HUES64 (cell line): ENCODE measurements at regions not wholly inside any gene's neighbourhood (a gene's known extent, or its start where the extent isn't known, plus 50 kb on each side); places are given as distances from the start of the nearest gene placed in this dataset.

Experiments
- H3K27ac ChIP-seq: 2 replicates; pipeline ENCODE4 v1.7.0; 2013; ENCODE audit warnings: low read depth, low read length, inconsistent platforms
- H3K27me3 ChIP-seq: 2 replicates; pipeline ENCODE4 v1.6.1; 2013; ENCODE audit warnings: mild to moderate bottlenecking, low read length; ENCODE audit not compliant: insufficient read depth
- H3K36me3 ChIP-seq: 2 replicates; pipeline ENCODE4 v1.6.1; 2013; ENCODE audit warnings: mild to moderate bottlenecking, low read length; ENCODE audit not compliant: insufficient read depth
- H3K4me1 ChIP-seq: 2 replicates; pipeline ENCODE4 v1.6.1; 2013; ENCODE audit warnings: mild to moderate bottlenecking, low read length, moderate library complexity; ENCODE audit not compliant: insufficient read depth
- H3K4me3 ChIP-seq: 2 replicates; pipeline ENCODE4 v1.5.1; 2013; ENCODE audit warnings: mild to moderate bottlenecking, low read length, moderate library complexity
- H3K9ac ChIP-seq: 2 replicates; pipeline ENCODE4 v1.6.1; 2013; ENCODE audit warnings: mild to moderate bottlenecking, low read depth, low read length
- H3K9me3 ChIP-seq: 2 replicates; pipeline ENCODE4 v1.6.1; 2013; ENCODE audit warnings: low read depth, low read length; ENCODE audit not compliant: insufficient read depth
- WGBS: fragments of 150-250, 120-280 bp; methylation state at CpG from one replicate; pipeline ENCODE4 v1.1.7; 2013; ENCODE audit warnings: missing lambda C conversion rate; 5-methylcytosine and 5-hydroxymethylcytosine counted together

- H3K9ac ChIP-seq: no peak overlapping the region
- WGBS: 91% methylated on average over 2 of the region's 2 CpGs
- H3K4me1 ChIP-seq: no peaks in the 10 kb centered on the region; the same call in 1 of the 2 replicates
- H3K27me3 ChIP-seq: no peaks in the 10 kb centered on the region
- no peaks in the 10 kb centered on the region for H3K36me3 ChIP-seq
- no peak overlapping the region for H3K4me3 ChIP-seq
- no peaks in the 10 kb centered on the region for H3K9me3 ChIP-seq
- no peak overlapping the region for H3K27ac ChIP-seq
These were observed 210.9 kb downstream of the PCSK1 start for GRCh38 chr5:96222129-96222528.

- Histone ChIP-seq H3K4me1 (peaks cover 6% of the 10 kb centered on the region), H3K36me3 (no peaks in the 10 kb centered on the region), H3K9ac (no peak overlapping the region), H3K27ac (no peak overlapping the region), H3K4me3 (no peak overlapping the region), H3K9me3 (no peaks in the 10 kb centered on the region), H3K27me3 (no peaks in the 10 kb centered on the region)
- 93% methylated on average over 4 of the region's 4 CpGs for WGBS
These were observed 212.2 kb downstream of the PCSK1 start for GRCh38 chr5:96220610-96221390.

- WGBS: 83% methylated on average over 4 of the region's 4 CpGs
- H3K4me1 ChIP-seq: peaks cover 6% of the 10 kb centered on the region
- H3K27ac ChIP-seq: no peak overlapping the region
- H3K9ac ChIP-seq: no peak overlapping the region
- no peaks in the 10 kb centered on the region for H3K9me3 ChIP-seq
- no peak overlapping the region for H3K4me3 ChIP-seq
- no peaks in the 10 kb centered on the region for H3K27me3 ChIP-seq
- no peaks in the 10 kb centered on the region for H3K36me3 ChIP-seq
These were observed 213.3 kb downstream of the PCSK1 start for GRCh38 chr5:96219580-96220281.

GRCh38 chr5:96218653-96219052 is 214.4 kb downstream of the PCSK1 start:
- no peaks in the 10 kb centered on the region for H3K27me3 ChIP-seq
- H3K9ac ChIP-seq: no peak overlapping the region
- peaks cover 6% of the 10 kb centered on the region for H3K4me1 ChIP-seq
- H3K9me3 ChIP-seq: no peaks in the 10 kb centered on the region
- no peak overlapping the region for H3K4me3 ChIP-seq
- no peak overlapping the region for H3K27ac ChIP-seq
- H3K36me3 ChIP-seq: no peaks in the 10 kb centered on the region
- 82% methylated on average over 3 of the region's 3 CpGs for WGBS

- Histone ChIP-seq H3K9ac (no peak overlapping the region), H3K9me3 (no peaks in the 10 kb centered on the region), H3K4me1 (peaks cover 6% of the 10 kb centered on the region; the same call in 1 of the 2 replicates), H3K27ac (no peak overlapping the region), H3K4me3 (no peak overlapping the region), H3K36me3 (no peaks in the 10 kb centered on the region), H3K27me3 (no peaks in the 10 kb centered on the region)
- WGBS: 84% methylated on average over 2 of the region's 3 CpGs
These were observed 218.4 kb downstream of the PCSK1 start for GRCh38 chr5:96214442-96215197.

GRCh38 chr5:96209829-96210228 is 223.2 kb downstream of the PCSK1 start:
- Histone ChIP-seq H3K27me3 (no peaks in the 10 kb centered on the region), H3K4me3 (no peak overlapping the region), H3K4me1 (no peaks in the 10 kb centered on the region), H3K27ac (no peak overlapping the region), H3K9ac (no peak overlapping the region), H3K9me3 (peaks cover 12% of the 10 kb centered on the region; the same call in 1 of the 2 replicates), H3K36me3 (no peaks in the 10 kb centered on the region)
- WGBS: 93% methylated on average over 1 of the region's 1 CpG

GRCh38 chr5:96207420-96207819 is 225.6 kb downstream of the PCSK1 start:
- no peaks in the 10 kb centered on the region for H3K36me3 ChIP-seq
- no peak overlapping the region for H3K27ac ChIP-seq
- peaks cover 12% of the 10 kb centered on the region; the same call in 1 of the 2 replicates for H3K9me3 ChIP-seq
- H3K9ac ChIP-seq: no peak overlapping the region
- no peak overlapping the region for H3K4me3 ChIP-seq
- no peaks in the 10 kb centered on the region for H3K27me3 ChIP-seq
- H3K4me1 ChIP-seq: no peaks in the 10 kb centered on the region

GRCh38 chr5:96203761-96204160 is 229.3 kb downstream of the PCSK1 start:
- H3K4me3 ChIP-seq: no peak overlapping the region
- no peak overlapping the region for H3K27ac ChIP-seq
- H3K27me3 ChIP-seq: no peaks in the 10 kb centered on the region
- WGBS: 63% methylated on average over 3 of the region's 3 CpGs
- peaks cover 12% of the 10 kb centered on the region; the same call in 1 of the 2 replicates for H3K9me3 ChIP-seq
- no peak overlapping the region for H3K9ac ChIP-seq
- H3K36me3 ChIP-seq: no peaks in the 10 kb centered on the region
- H3K4me1 ChIP-seq: no peaks in the 10 kb centered on the region

- H3K9ac ChIP-seq: no peak overlapping the region
- no peaks in the 10 kb centered on the region for H3K36me3 ChIP-seq
- H3K4me3 ChIP-seq: no peak overlapping the region
- H3K9me3 ChIP-seq: no peaks in the 10 kb centered on the region
- WGBS: 100% methylated on average over 1 of the region's 3 CpGs
- H3K4me1 ChIP-seq: no peaks in the 10 kb centered on the region
- H3K27ac ChIP-seq: no peak overlapping the region
- no peaks in the 10 kb centered on the region for H3K27me3 ChIP-seq
These were observed 231.5 kb downstream of the PCSK1 start for GRCh38 chr5:96201503-96201902.

GRCh38 chr5:96200641-96201040 is 232.4 kb downstream of the PCSK1 start:
- Histone ChIP-seq H3K27ac (no peak overlapping the region), H3K4me3 (no peak overlapping the region), H3K4me1 (no peaks in the 10 kb centered on the region), H3K9ac (no peak overlapping the region), H3K9me3 (no peaks in the 10 kb centered on the region), H3K36me3 (no peaks in the 10 kb centered on the region), H3K27me3 (no peaks in the 10 kb centered on the region)
- WGBS: 88% methylated on average over 1 of the region's 1 CpG

GRCh38 chr5:96199713-96200183 is 233.3 kb downstream of the PCSK1 start:
- no peaks in the 10 kb centered on the region for H3K27me3 ChIP-seq
- H3K4me1 ChIP-seq: no peaks in the 10 kb centered on the region
- no peaks in the 10 kb centered on the region for H3K9me3 ChIP-seq
- H3K27ac ChIP-seq: no peak overlapping the region
- H3K9ac ChIP-seq: no peak overlapping the region
- no peaks in the 10 kb centered on the region for H3K36me3 ChIP-seq
- H3K4me3 ChIP-seq: no peak overlapping the region
- WGBS: 98% methylated on average over 3 of the region's 4 CpGs
